ENCODE measurements at regions not wholly inside any gene's neighbourhood (a gene's known extent, or its start where the extent isn't known, plus 50 kb on each side); places are given as distances from the start of the nearest gene placed in this dataset.

DNA sequence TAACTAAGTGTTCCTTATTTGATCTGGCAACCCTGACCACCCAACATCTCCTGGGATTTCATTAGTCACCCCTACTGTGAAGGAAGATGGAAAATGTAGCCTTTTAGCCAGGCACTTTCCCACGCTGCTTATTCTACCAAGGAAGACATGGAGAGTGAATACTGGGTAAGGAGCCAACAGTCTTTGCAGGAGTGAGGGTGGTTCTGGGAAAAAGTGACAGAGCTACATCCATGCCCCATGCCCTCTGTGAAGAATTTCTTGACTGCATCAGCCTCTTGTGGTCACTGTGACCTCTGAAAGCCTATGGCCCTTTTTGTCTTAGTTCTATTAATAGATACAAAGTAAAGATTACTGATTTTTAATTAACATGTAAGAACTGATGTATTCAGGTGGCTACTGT is 196.0 kb upstream of the EEA1 start:
- H3K27ac ChIP-seq, result no peak overlapping the region
- H3K27me3 ChIP-seq (replicated peaks; ENCODE audit: insufficient read depth), result no peaks in the 10 kb centered on the region
- WGBS, 2 experiments (ENCODE audit: low coverage in 1 of 2, low lambda C conversion rate in 2 of 2, missing lambda C conversion rate in 2 of 2), result 88 to 89% methylated on average over 1 of the region's 1 CpG
- H4K20me1 ChIP-seq (ENCODE audit: insufficient read depth), result no peaks in the 10 kb centered on the region
- in situ Hi-C loops (cut with MboI), result no loop called here
- H2AFZ ChIP-seq, result no peak overlapping the region
- no peak overlapping the region for H3K4me2 ChIP-seq (ENCODE audit: unreplicated experiment)
- no peaks in the 10 kb centered on the region for H3K9me2 ChIP-seq (ENCODE audit: insufficient read depth)
- peaks cover 15% of the 10 kb centered on the region for H3K4me1 ChIP-seq (ENCODE audit: insufficient read depth)
- DNase-seq, result peak; percentile 38
- no peaks in the 10 kb centered on the region for H3K79me2 ChIP-seq (ENCODE audit: insufficient read depth)
- H3K4me3 ChIP-seq, result no peak overlapping the region
- H3F3A ChIP-seq (ENCODE audit: insufficient read depth), result peaks cover 14% of the 10 kb centered on the region; the same call in 1 of the 2 replicates
- H3K9ac ChIP-seq, result no peak overlapping the region
- no peaks in the 10 kb centered on the region for H3K9me3 ChIP-seq (ENCODE audit: low read depth)
- H3K36me3 ChIP-seq (ENCODE audit: low read depth), result no peaks in the 10 kb centered on the region
- no peak for TF ChIP-seq EZH2phosphoT487 (IDR thresholded peaks at IDR 0.05; ENCODE audit: insufficient read depth, low read depth)
- TF ChIP-seq EZH2 (IDR thresholded peaks at IDR 0.05; ENCODE audit: insufficient read depth, poor library complexity, severe bottlenecking), result no peak

DNA sequence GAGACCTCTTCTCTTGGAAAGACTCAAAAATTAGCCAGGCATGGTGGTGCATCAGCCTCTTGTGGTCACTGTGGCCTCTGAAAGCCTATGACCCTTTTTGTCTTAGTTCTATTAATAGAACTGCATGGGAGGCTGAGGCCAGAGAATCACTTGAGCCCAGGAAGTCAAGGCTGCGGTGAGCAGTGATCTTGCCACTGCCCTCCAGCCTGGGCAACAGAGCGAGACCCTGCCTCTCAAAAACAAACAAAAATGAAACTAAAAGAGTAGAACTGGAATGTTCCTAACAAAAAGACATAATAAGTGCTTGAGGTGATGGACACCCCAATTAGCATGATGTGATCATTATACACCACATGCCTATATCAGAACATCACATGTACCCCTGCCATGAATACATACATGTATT is 197.0 kb upstream of the EEA1 start:
- Histone ChIP-seq H3K9ac (no peak overlapping the region), H3K9me3 (ENCODE audit: low read depth) (no peaks in the 10 kb centered on the region), H4K20me1 (ENCODE audit: insufficient read depth) (no peaks in the 10 kb centered on the region), H2AFZ (no peak overlapping the region), H3K9me2 (ENCODE audit: insufficient read depth) (no peaks in the 10 kb centered on the region), H3K79me2 (ENCODE audit: insufficient read depth) (no peaks in the 10 kb centered on the region), H3K27ac (no peak overlapping the region), H3K4me2 (ENCODE audit: unreplicated experiment) (no peak overlapping the region), H3K4me3 (no peak overlapping the region), H3K36me3 (ENCODE audit: low read depth) (no peaks in the 10 kb centered on the region), H3K4me1 (ENCODE audit: insufficient read depth) (peaks cover 15% of the 10 kb centered on the region), H3K27me3 (replicated peaks; ENCODE audit: insufficient read depth) (no peaks in the 10 kb centered on the region), H3F3A (ENCODE audit: insufficient read depth) (peaks cover 14% of the 10 kb centered on the region; the same call in 1 of the 2 replicates)
- WGBS, 2 experiments (ENCODE audit: low coverage in 1 of 2, low lambda C conversion rate in 2 of 2, missing lambda C conversion rate in 2 of 2), result 94 to 95% methylated on average over 2 of the region's 2 CpGs
- in situ Hi-C loops (cut with MboI), result no loop called here
- no peak for TF ChIP-seq EZH2 (IDR thresholded peaks at IDR 0.05; ENCODE audit: insufficient read depth, poor library complexity, severe bottlenecking)
- TF ChIP-seq EZH2phosphoT487 (IDR thresholded peaks at IDR 0.05; ENCODE audit: insufficient read depth, low read depth), result no peak
- no peak for DNase-seq

DNA sequence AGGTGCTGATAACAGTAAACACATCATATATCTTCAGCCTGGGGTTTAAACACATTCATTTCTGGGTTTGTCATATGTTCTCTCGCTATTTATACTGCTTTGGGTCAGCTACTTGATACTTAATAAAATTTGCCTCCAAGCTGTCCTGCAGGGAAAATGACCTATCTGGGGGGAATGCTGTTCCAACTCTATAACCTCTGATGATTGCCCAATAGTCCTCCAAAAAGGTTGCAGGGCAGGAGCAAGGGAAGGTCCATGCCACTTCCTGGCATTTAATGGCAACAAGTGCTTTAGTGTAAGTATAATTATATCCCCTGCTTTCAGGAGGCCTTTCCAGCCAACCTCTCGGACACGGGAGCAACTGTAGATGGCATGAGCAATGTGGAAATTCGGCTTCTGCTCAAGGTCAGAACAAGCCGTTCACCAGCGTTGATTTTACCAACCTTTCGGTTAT is 198.0 kb upstream of the EEA1 start:
- H3K9me3 ChIP-seq (ENCODE audit: low read depth), result no peaks in the 10 kb centered on the region

DNA sequence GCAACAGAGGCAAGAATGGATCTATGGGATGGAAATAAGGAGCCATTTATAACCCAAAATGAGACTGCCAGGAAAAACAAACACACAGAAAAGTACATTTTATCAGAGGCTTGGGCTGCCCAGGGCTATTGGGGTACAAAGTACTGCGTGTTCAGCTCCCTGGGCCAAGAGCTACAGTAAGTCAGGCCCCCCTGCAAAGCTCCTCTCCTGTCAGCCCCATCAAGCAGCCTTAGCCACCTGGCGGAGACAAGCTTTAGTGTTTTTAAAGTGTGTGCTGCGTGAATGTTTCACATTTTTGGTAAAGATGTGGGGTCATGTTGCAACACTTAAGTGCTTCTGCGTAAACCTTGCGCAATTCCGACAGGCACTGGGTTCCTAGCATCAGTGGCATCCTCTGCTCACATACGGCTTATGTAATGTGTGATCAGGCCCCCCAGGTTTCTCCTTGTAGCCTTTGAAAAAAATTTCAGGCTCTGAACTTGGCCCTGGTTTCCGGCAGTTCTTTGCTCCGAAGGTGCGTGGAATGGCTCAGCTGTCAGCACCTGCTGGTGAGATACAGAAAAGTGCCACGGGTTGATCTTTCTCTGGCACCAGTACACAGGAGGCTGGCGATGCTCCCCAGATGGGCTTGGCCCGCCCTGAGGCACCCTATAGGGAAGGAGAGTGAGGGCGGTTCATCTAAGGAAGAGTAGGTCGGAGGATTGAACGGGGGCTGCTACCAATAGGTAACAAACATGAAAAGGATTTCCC is 198.7 kb upstream of the EEA1 start:
- Histone ChIP-seq H3F3A (ENCODE audit: insufficient read depth) (0 out of 2 replicates have a peak, but pooled peaks cover under 1% of the 10 kb centered on the region), H3K4me1 (ENCODE audit: insufficient read depth) (peaks cover under 1% of the 10 kb centered on the region; the same call in 1 of the 2 replicates), H4K20me1 (ENCODE audit: insufficient read depth) (no peaks in the 10 kb centered on the region), H3K9ac (no peak overlapping the region), H3K79me2 (ENCODE audit: insufficient read depth) (no peaks in the 10 kb centered on the region), H3K36me3 (ENCODE audit: low read depth) (no peaks in the 10 kb centered on the region), H3K4me3 (no peak overlapping the region), H3K4me2 (ENCODE audit: unreplicated experiment) (no peak overlapping the region), H3K9me2 (ENCODE audit: insufficient read depth) (no peaks in the 10 kb centered on the region), H3K27me3 (replicated peaks; ENCODE audit: insufficient read depth) (no peaks in the 10 kb centered on the region), H3K27ac (no peak overlapping the region), H2AFZ (no peak overlapping the region), H3K9me3 (ENCODE audit: low read depth) (no peaks in the 10 kb centered on the region)
- DNase-seq, result peak; percentile 24
- TF ChIP-seq EZH2phosphoT487 (IDR thresholded peaks at IDR 0.05; ENCODE audit: insufficient read depth, low read depth) (no peak), EZH2 (IDR thresholded peaks at IDR 0.05; ENCODE audit: insufficient read depth, poor library complexity, severe bottlenecking) (no peak)
- in situ Hi-C loops (cut with MboI), result no loop called here
- WGBS, 2 experiments (ENCODE audit: low coverage in 1 of 2, low lambda C conversion rate in 2 of 2, missing lambda C conversion rate in 2 of 2), result 80 to 84% methylated on average over 16 of the region's 16 CpGs

More for the DNA sequence above, 198.0 kb upstream of the EEA1 start:
- no peaks in the 10 kb centered on the region for H3K9me2 ChIP-seq (ENCODE audit: insufficient read depth)
- H3K4me3 ChIP-seq, result no peak overlapping the region
- H3K4me1 ChIP-seq (ENCODE audit: insufficient read depth), result peaks cover 7% of the 10 kb centered on the region
- no peak for TF ChIP-seq EZH2phosphoT487 (IDR thresholded peaks at IDR 0.05; ENCODE audit: insufficient read depth, low read depth)
- no peak for TF ChIP-seq EZH2 (IDR thresholded peaks at IDR 0.05; ENCODE audit: insufficient read depth, poor library complexity, severe bottlenecking)
- no peaks in the 10 kb centered on the region for H3K79me2 ChIP-seq (ENCODE audit: insufficient read depth)
- in situ Hi-C loops (cut with MboI), result no loop called here
- H3F3A ChIP-seq (ENCODE audit: insufficient read depth), result peaks cover 7% of the 10 kb centered on the region; the same call in 1 of the 2 replicates
- H3K4me2 ChIP-seq (ENCODE audit: unreplicated experiment), result no peak overlapping the region
- no peaks in the 10 kb centered on the region for H4K20me1 ChIP-seq (ENCODE audit: insufficient read depth)
- no peaks in the 10 kb centered on the region for H3K27me3 ChIP-seq (replicated peaks; ENCODE audit: insufficient read depth)
- no peak for DNase-seq
- H2AFZ ChIP-seq, result no peak overlapping the region
- H3K27ac ChIP-seq, result no peak overlapping the region
- WGBS, 2 experiments (ENCODE audit: low coverage in 1 of 2, low lambda C conversion rate in 2 of 2, missing lambda C conversion rate in 2 of 2), result 92 to 96% methylated on average over 7 of the region's 7 CpGs
- no peak overlapping the region for H3K9ac ChIP-seq
- no peaks in the 10 kb centered on the region for H3K36me3 ChIP-seq (ENCODE audit: low read depth)
